Uterus (tissue), 2 donors: ENCODE measurements at regions not wholly inside any gene's neighbourhood (a gene's known extent, or its start where the extent isn't known, plus 50 kb on each side); places are given as distances from the start of the nearest gene placed in this dataset.

Source experiments
- POLR2A ChIP-seq, 2 donors: fragments of 450-650 bp; IDR thresholded peaks; one replicate each; pipeline ENCODE4 v1.6.1; 2016; ENCODE audit warnings: antibody characterized with exemption in 2 of 2, mild to moderate bottlenecking in 1 of 2, moderate library complexity in 1 of 2
- TF ChIP-seq, protein P1 (sequence below), 4 experiments: fragments of 200-600 bp in 2 of 4; fragments of 450-650 bp in 2 of 4; sonication (generic) in 2 of 4; IDR thresholded peaks; one replicate each; pipeline ENCODE4 v1.5.1; 2016 to 2019; ENCODE audit warnings: antibody characterized with exemption in 4 of 4, mild to moderate bottlenecking in 2 of 4, moderate library complexity in 1 of 4

- no peak for TF ChIP-seq POLR2A (IDR thresholded peaks at IDR 0.05)
- TF ChIP-seq, protein P1, sequence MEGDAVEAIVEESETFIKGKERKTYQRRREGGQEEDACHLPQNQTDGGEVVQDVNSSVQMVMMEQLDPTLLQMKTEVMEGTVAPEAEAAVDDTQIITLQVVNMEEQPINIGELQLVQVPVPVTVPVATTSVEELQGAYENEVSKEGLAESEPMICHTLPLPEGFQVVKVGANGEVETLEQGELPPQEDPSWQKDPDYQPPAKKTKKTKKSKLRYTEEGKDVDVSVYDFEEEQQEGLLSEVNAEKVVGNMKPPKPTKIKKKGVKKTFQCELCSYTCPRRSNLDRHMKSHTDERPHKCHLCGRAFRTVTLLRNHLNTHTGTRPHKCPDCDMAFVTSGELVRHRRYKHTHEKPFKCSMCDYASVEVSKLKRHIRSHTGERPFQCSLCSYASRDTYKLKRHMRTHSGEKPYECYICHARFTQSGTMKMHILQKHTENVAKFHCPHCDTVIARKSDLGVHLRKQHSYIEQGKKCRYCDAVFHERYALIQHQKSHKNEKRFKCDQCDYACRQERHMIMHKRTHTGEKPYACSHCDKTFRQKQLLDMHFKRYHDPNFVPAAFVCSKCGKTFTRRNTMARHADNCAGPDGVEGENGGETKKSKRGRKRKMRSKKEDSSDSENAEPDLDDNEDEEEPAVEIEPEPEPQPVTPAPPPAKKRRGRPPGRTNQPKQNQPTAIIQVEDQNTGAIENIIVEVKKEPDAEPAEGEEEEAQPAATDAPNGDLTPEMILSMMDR (IDR thresholded peaks at IDR 0.05) = no peak
These were observed 249.0 kb upstream of the OSR1 start for GRCh38 chr2:19607400-19607799.
